ENCODE measurements at regions not wholly inside any gene's neighbourhood (a gene's known extent, or its start where the extent isn't known, plus 50 kb on each side); places are given as distances from the start of the nearest gene placed in this dataset.

DNA sequence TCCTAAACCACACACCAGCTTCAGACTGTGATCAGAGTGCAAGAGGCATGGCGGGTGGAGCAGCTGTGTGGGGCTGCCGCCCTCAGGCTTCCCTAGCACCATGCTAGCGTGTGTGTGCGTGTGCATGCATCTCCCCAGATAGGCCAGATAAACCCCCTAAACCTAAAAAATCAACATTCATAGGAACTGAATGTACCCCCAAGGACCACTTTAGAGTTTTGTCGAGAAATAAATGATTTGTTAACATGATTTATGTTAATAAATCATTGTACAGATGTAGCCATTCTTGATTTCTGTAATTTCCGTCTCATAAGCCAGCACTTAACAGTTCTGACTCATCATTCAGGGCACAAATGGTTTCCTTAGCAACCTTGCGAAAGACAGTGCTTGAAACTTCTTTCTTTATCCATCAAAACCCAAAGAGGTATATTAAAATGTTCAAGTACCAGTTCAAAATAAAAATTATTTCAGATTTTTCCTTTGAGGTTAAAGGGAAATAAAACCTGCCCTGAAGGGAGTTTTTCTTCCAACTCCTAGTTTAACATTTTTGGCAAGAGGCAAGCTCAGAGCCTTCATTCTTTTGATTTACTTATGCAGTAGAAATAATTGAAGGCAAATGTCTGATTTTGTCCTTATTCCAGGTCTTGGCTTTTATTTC, 206.2 kb upstream of the RGS6 start:
- TF ChIP-seq, protein P1, sequence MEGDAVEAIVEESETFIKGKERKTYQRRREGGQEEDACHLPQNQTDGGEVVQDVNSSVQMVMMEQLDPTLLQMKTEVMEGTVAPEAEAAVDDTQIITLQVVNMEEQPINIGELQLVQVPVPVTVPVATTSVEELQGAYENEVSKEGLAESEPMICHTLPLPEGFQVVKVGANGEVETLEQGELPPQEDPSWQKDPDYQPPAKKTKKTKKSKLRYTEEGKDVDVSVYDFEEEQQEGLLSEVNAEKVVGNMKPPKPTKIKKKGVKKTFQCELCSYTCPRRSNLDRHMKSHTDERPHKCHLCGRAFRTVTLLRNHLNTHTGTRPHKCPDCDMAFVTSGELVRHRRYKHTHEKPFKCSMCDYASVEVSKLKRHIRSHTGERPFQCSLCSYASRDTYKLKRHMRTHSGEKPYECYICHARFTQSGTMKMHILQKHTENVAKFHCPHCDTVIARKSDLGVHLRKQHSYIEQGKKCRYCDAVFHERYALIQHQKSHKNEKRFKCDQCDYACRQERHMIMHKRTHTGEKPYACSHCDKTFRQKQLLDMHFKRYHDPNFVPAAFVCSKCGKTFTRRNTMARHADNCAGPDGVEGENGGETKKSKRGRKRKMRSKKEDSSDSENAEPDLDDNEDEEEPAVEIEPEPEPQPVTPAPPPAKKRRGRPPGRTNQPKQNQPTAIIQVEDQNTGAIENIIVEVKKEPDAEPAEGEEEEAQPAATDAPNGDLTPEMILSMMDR (conservative IDR thresholded peaks at IDR 0.05; ENCODE audit: low read depth, low read length) = no peak
- no peak overlapping the region for H3K4me3 ChIP-seq (ENCODE audit: low read length)
- DNase-seq (ENCODE audit: low read depth) = no peak

DNA sequence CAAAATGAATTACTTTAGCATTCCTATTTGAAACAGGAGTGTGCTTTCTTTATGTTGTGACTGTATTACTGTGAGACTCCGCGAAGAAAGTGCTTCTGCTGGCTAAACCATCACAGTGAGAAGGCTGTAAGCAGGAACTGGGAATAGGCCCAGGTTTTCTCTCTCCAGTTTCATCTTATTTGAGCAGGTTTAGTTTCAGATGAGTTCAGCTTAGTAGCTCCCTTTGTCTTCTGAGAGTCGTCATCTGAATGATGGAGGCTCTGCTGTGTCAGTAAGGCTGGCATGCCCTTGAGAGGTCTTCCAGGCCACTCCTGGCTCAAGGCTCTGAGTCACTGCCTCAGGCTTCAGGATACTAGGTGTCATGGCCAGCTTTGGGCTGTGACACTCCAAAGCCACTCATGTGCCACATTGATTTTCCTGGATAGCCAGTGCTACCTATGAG, 205.6 kb upstream of the RGS6 start:
- no peak for DNase-seq (ENCODE audit: low read depth)
- TF ChIP-seq, protein P1 (conservative IDR thresholded peaks at IDR 0.05; ENCODE audit: low read depth, low read length) = no peak
- no peak overlapping the region for H3K4me3 ChIP-seq (ENCODE audit: low read length)

DNA sequence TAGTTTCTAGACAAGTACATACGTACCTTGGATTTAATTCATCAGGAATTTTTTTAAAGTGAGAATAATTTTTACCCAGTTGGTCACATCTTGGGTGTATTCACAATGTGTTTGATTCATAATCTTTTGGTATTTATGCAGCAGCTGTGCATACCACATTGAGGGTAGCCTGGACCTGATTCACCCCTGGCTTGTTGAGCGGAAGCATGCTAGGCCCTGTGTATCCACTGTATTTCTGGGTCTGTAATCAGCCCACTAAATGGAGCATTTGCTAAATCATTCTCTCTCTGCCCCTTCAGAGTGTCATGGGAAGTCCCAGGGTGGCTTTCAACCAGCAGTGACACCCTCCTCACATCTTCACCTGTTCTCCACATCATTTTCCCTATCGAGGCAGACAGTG, 203.8 kb upstream of the RGS6 start:
- no peak overlapping the region for H3K4me3 ChIP-seq (ENCODE audit: low read length)
- DNase-seq (ENCODE audit: low read depth) = no peak
- TF ChIP-seq, protein P1 (conservative IDR thresholded peaks at IDR 0.05; ENCODE audit: low read depth, low read length) = no peak

DNA sequence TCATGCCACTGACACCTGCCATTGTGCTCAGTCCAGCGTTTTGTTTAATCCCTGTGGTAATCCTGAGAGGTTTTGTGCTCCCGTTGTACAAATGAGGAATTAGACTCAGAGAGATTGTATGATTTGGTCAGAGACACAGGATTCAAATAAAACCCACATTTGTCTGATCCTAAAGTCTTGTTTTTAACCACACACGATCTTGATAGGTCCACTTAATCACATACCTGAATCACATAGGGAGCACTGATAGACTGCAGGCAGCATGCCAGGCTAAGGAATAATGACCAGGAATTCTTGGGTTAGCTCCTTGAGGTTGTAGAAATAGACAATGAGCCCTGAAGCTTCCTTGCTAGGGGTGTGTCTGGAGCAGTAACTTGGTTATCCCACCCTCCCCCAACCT, 202.6 kb upstream of the RGS6 start:
- DNase-seq (ENCODE audit: low read depth) = no peak
- TF ChIP-seq, protein P1 (conservative IDR thresholded peaks at IDR 0.05; ENCODE audit: low read depth, low read length) = no peak
- no peak overlapping the region for H3K4me3 ChIP-seq (ENCODE audit: low read length)

- TF ChIP-seq, protein P1 (conservative IDR thresholded peaks at IDR 0.05; ENCODE audit: low read depth, low read length) = no peak
- DNase-seq (ENCODE audit: low read depth) = no peak
- no peak overlapping the region for H3K4me3 ChIP-seq (ENCODE audit: low read length)
Observed at GRCh38 chr14:71730471-71730870, 201.8 kb upstream of the RGS6 start.

GRCh38 chr14:71731096-71731495, 201.1 kb upstream of the RGS6 start:
- TF ChIP-seq, protein P1 (conservative IDR thresholded peaks at IDR 0.05; ENCODE audit: low read depth, low read length) = no peak

DNA sequence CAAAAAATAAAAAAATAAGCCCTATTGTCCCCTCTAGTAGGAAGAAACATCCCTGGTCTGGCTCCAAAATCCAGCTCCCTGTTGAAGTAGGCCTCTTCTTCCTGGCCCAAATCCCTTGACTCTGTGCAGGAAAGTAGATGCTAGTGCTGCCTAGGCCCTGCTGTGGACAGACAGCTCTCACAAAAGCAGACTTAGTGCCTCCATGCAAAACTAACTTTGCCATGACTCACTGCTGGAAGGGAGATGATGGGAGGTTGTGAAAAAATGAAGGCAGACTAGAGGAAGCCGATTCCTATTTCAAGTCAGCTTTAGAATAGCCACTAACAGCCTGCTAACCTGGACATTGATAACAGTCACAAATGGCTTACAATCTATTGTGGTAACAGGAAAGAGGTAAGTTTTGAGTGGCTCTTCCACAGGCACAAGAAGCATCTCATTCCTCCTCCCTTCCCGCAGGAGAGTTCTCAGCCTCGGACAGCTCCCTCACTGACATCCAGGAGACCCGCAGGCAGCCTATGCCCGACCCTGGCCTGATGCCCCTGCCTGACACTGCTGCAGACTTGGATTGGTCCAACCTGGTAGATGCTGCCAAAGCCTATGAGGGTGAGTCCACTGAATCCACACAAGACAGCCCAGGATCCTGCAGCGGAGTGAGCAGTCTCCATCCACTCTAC, 198.9 kb upstream of the RGS6 start:
- no peak for DNase-seq (ENCODE audit: low read depth)
- H3K4me3 ChIP-seq (ENCODE audit: low read length) = no peak overlapping the region
- TF ChIP-seq, protein P1 (conservative IDR thresholded peaks at IDR 0.05; ENCODE audit: low read depth, low read length) = no peak

More at GRCh38 chr14:71731096-71731495, 201.1 kb upstream of the RGS6 start:
- no peak overlapping the region for H3K4me3 ChIP-seq (ENCODE audit: low read length)
- DNase-seq (ENCODE audit: low read depth) = no peak
